Activated CD4-positive, alpha-beta T cell treated with anti-CD3 and anti-CD28 coated beads, Interleukin-2, Interleukin-4, amounts not matched to agents 100 ng/mL and 50 ng/mL, durations not matched to agents 16 hours and 8 hours (primary cell): ENCODE measurements at regions not wholly inside any gene's neighbourhood (a gene's known extent, or its start where the extent isn't known, plus 50 kb on each side); places are given as distances from the start of the nearest gene placed in this dataset.

Experiments
- DNase-seq: peaks from one replicate; pipeline ENCODE4 v3.0.0-alpha.2; 2020; ENCODE audit warnings: low spot score

- no peak for DNase-seq
Measured at GRCh38 chr18:39991696-39992265, 1963.3 kb upstream of the PIK3C3 start.

- DNase-seq = no peak
Measured at GRCh38 chr18:39990540-39990939, 1964.5 kb upstream of the PIK3C3 start.

GRCh38 chr18:39976771-39977170 lies 1978.3 kb upstream of the PIK3C3 start:
- no peak for DNase-seq

GRCh38 chr18:39972521-39972920 lies 1982.5 kb upstream of the PIK3C3 start:
- no peak for DNase-seq

GRCh38 chr18:39969803-39970494 lies 1985.1 kb upstream of the PIK3C3 start:
- no peak for DNase-seq

- no peak for DNase-seq
Measured at GRCh38 chr18:39966275-39966674, 1988.8 kb upstream of the PIK3C3 start.

GRCh38 chr18:39962546-39962945 lies 1992.5 kb upstream of the PIK3C3 start:
- no peak for DNase-seq

- DNase-seq = no peak
Measured at GRCh38 chr18:39960550-39960949, 1994.5 kb upstream of the PIK3C3 start.

GRCh38 chr18:39959839-39960238 lies 1995.2 kb upstream of the PIK3C3 start:
- no peak for DNase-seq

- no peak for DNase-seq
Measured at GRCh38 chr18:39958876-39959275, 1996.2 kb upstream of the PIK3C3 start.

GRCh38 chr18:39952816-39953215 lies 2002.2 kb upstream of the PIK3C3 start:
- DNase-seq = no peak

- no peak for DNase-seq
Measured at GRCh38 chr18:39951142-39951720, 2003.8 kb upstream of the PIK3C3 start.

- DNase-seq = no peak
Measured at GRCh38 chr18:39946623-39947061, 2008.4 kb upstream of the PIK3C3 start.

GRCh38 chr18:39945076-39945475 lies 2010.0 kb upstream of the PIK3C3 start:
- DNase-seq = no peak

- DNase-seq = peak; percentile 10
Measured at GRCh38 chr18:39942702-39943101, 2012.3 kb upstream of the PIK3C3 start.

- no peak for DNase-seq
Measured at GRCh38 chr18:39938676-39939608, 2016.1 kb upstream of the PIK3C3 start.

GRCh38 chr18:39935598-39935997 lies 2019.4 kb upstream of the PIK3C3 start:
- DNase-seq = no peak

GRCh38 chr18:39918847-39919246 lies 2036.2 kb upstream of the PIK3C3 start:
- no peak for DNase-seq

GRCh38 chr18:39913672-39914366 lies 2041.2 kb upstream of the PIK3C3 start:
- no peak for DNase-seq

- DNase-seq = no peak
Measured at GRCh38 chr18:39911716-39912115, 2043.3 kb upstream of the PIK3C3 start.

- no peak for DNase-seq
Measured at GRCh38 chr18:39909706-39910105, 2045.3 kb upstream of the PIK3C3 start.

- no peak for DNase-seq
Measured at GRCh38 chr18:39886136-39886535, 2068.9 kb upstream of the PIK3C3 start.
